ENCODE measurements at regions not wholly inside any gene's neighbourhood (a gene's known extent, or its start where the extent isn't known, plus 50 kb on each side); places are given as distances from the start of the nearest gene placed in this dataset.

- TF ChIP-seq EZH2phosphoT487 (IDR thresholded peaks at IDR 0.05; ENCODE audit: insufficient read depth, low read depth) (no peak), EZH2 (IDR thresholded peaks at IDR 0.05; ENCODE audit: insufficient read depth, poor library complexity, severe bottlenecking) (no peak)
Measured at GRCh38 chr4:16416601-16417000, 190.3 kb upstream of the TAPT1 start.

All from GM23248 (cell line).